DOHH2 (cell line): ENCODE measurements at regions not wholly inside any gene's neighbourhood (a gene's known extent, or its start where the extent isn't known, plus 50 kb on each side); places are given as distances from the start of the nearest gene placed in this dataset.

Experiments
- H3F3A ChIP-seq: fragments of 200-600 bp; sonication (generic), shearing (Covaris generic); 2 replicates; pipeline ENCODE4 v1.6.0; 2016; ENCODE audit warnings: antibody characterized with exemption, mild to moderate bottlenecking; ENCODE audit not compliant: control insufficient read depth, insufficient read depth
- H3K27ac ChIP-seq: fragments of 200-600 bp; sonication (generic); 2 replicates; pipeline ENCODE4 v1.5.1; 2014; ENCODE audit warnings: low read depth, mild to moderate bottlenecking, low read length, moderate library complexity
- H3K27me3 ChIP-seq: fragments of 200-600 bp; sonication (generic); 2 replicates; pipeline ENCODE4 v1.6.1; 2014; ENCODE audit warnings: mild to moderate bottlenecking, low read length, mixed read lengths; ENCODE audit not compliant: control insufficient read depth
- H3K36me3 ChIP-seq: fragments of 200-600 bp; sonication (generic); 2 replicates; pipeline ENCODE4 v1.6.1; 2014; ENCODE audit warnings: mild to moderate bottlenecking, low read length, moderate library complexity, mixed read lengths; ENCODE audit not compliant: control insufficient read depth
- H3K4me1 ChIP-seq: fragments of 200-600 bp; sonication (generic); 2 replicates; pipeline ENCODE4 v1.6.1; 2014; ENCODE audit warnings: mild to moderate bottlenecking, low read length, mixed read lengths; ENCODE audit not compliant: control insufficient read depth
- H3K4me2 ChIP-seq: fragments of 200-600 bp; sonication (generic); 2 replicates; pipeline ENCODE4 v1.6.0; 2014; ENCODE audit warnings: mild to moderate bottlenecking, low read length, moderate library complexity
- H3K4me3 ChIP-seq: fragments of 200-600 bp; sonication (generic); 2 replicates; pipeline ENCODE4 v1.5.1; 2014; ENCODE audit warnings: mild to moderate bottlenecking, low read length, mixed read lengths
- H3K79me2 ChIP-seq: fragments of 200-600 bp; sonication (generic); 2 replicates; pipeline ENCODE4 v1.6.1; 2014; ENCODE audit warnings: mild to moderate bottlenecking, low read length, mixed read lengths; ENCODE audit not compliant: control insufficient read depth
- H3K9me2 ChIP-seq: fragments of 200-600 bp; sonication (generic); replicated peaks from 2 replicates; pipeline ENCODE4 v1.6.1; 2014; ENCODE audit warnings: mild to moderate bottlenecking, low read length, mixed read lengths; ENCODE audit not compliant: control insufficient read depth
- H3K9me3 ChIP-seq: fragments of 200-600 bp; sonication (generic); 2 replicates; pipeline ENCODE4 v1.6.1; 2014; ENCODE audit warnings: antibody characterized with exemption, low read length, mixed read lengths; ENCODE audit not compliant: control insufficient read depth, insufficient read depth
- H4K20me1 ChIP-seq: fragments of 200-600 bp; sonication (generic); 2 replicates; pipeline ENCODE4 v1.6.0; 2014; ENCODE audit warnings: low read depth, mild to moderate bottlenecking, antibody characterized with exemption, low read length, moderate library complexity; ENCODE audit not compliant: control insufficient read depth, insufficient read depth
- EZH2phosphoT487 ChIP-seq: fragments of 200-600 bp; sonication (generic); IDR thresholded peaks from 2 replicates; pipeline ENCODE4 v1.6.1; 2017; ENCODE audit warnings: borderline replicate concordance, mild to moderate bottlenecking, antibody characterized with exemption, low read length, moderate library complexity, mixed read lengths
- TF ChIP-seq, protein P1 (sequence below): fragments of 200-600 bp; sonication (generic); IDR thresholded peaks from one replicate; pipeline ENCODE4 v1.5.1; 2014; ENCODE audit warnings: antibody characterized with exemption, mild to moderate bottlenecking, low read depth, low read length; ENCODE audit not compliant: poor library complexity, severe bottlenecking

DNA sequence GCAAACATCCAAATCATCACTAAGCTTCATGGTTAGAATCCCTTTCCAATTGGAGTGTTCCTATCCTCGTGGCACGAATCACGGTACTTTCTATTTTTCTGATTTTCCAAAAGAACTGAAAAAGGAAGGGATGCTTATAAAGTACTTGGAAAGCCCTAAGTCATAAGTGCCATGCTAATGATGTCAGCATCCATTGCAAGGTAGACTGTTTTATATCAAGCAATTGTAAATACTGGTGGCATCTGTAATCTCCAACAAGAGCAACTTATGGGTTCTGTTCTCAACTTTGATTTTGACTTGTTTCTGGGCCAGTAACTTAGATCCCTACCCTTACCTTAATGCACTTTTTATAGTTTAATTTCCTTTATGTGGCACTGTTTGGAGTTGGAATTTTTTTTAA, 619.5 kb downstream of the BCL11A start:
- Histone ChIP-seq H3K9me2 (no peaks in the 10 kb centered on the region), H3F3A (no peaks in the 10 kb centered on the region)

DNA sequence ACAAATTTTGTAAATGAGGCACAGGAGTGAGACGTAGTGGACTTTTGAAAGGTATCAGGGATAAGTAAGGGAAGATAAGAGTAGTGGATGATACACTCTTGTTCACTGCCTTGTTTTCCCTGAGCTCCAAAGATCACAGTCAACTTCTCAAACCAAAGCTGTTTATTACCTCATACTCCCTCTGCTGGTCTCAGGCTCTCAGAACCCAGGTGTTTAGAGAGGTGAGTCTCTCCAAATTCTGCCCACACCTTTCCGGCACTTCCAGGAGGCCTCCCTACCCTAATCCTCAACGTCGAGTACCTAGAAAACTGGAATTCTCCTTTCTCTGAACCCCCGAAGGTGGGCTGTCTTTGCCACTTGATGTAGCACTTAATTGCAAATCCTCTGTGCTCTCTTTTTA, 621.1 kb downstream of the BCL11A start:
- Histone ChIP-seq H3K4me3 (no peak overlapping the region), H3K9me3 (no peaks in the 10 kb centered on the region), H3K4me2 (no peak overlapping the region), H3K9me2 (no peaks in the 10 kb centered on the region), H4K20me1 (no peaks in the 10 kb centered on the region), H3K4me1 (peaks cover 9% of the 10 kb centered on the region), H3K79me2 (no peaks in the 10 kb centered on the region), H3K27me3 (no peaks in the 10 kb centered on the region), H3F3A (no peaks in the 10 kb centered on the region), H3K36me3 (no peaks in the 10 kb centered on the region), H3K27ac (no peak overlapping the region)
- TF ChIP-seq, protein P1, sequence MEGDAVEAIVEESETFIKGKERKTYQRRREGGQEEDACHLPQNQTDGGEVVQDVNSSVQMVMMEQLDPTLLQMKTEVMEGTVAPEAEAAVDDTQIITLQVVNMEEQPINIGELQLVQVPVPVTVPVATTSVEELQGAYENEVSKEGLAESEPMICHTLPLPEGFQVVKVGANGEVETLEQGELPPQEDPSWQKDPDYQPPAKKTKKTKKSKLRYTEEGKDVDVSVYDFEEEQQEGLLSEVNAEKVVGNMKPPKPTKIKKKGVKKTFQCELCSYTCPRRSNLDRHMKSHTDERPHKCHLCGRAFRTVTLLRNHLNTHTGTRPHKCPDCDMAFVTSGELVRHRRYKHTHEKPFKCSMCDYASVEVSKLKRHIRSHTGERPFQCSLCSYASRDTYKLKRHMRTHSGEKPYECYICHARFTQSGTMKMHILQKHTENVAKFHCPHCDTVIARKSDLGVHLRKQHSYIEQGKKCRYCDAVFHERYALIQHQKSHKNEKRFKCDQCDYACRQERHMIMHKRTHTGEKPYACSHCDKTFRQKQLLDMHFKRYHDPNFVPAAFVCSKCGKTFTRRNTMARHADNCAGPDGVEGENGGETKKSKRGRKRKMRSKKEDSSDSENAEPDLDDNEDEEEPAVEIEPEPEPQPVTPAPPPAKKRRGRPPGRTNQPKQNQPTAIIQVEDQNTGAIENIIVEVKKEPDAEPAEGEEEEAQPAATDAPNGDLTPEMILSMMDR, result no peak
- no peak for TF ChIP-seq EZH2phosphoT487

More for the DNA sequence above, 619.5 kb downstream of the BCL11A start:
- H3K4me2 ChIP-seq, result no peak overlapping the region
- no peak for TF ChIP-seq EZH2phosphoT487
- no peaks in the 10 kb centered on the region for H3K79me2 ChIP-seq
- H3K27ac ChIP-seq, result no peak overlapping the region
- no peaks in the 10 kb centered on the region for H3K9me3 ChIP-seq
- H3K27me3 ChIP-seq, result no peaks in the 10 kb centered on the region
- no peak overlapping the region for H3K4me3 ChIP-seq
- no peaks in the 10 kb centered on the region for H4K20me1 ChIP-seq
- no peaks in the 10 kb centered on the region for H3K36me3 ChIP-seq
- peaks cover 16% of the 10 kb centered on the region for H3K4me1 ChIP-seq

DNA sequence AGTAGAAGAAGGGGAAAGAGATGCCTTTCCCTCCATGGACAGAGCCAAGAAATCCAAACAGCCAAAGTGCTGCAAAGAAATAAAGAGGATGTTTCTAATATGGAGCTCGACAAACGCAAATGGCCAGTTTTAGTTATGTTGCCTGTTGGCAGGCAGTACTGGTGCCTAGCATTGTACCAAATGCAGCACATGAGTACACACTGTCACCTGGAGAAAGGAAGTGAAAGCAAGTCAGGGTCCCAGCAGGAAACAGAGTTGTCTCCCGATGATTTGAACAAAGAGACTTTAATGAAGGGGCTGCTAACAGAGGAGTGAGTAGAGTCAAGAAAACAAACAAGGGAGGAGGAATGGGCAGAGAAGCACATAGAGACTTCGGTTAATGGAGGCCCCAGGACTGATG, 623.0 kb downstream of the BCL11A start:
- H3K9me3 ChIP-seq, result no peaks in the 10 kb centered on the region
- H3K27ac ChIP-seq, result no peak overlapping the region
- H3K4me2 ChIP-seq, result peak overlapping the region; percentile 29
- H3K4me1 ChIP-seq, result peaks cover 9% of the 10 kb centered on the region
- no peaks in the 10 kb centered on the region for H3K27me3 ChIP-seq
- H3K79me2 ChIP-seq, result no peaks in the 10 kb centered on the region
- no peaks in the 10 kb centered on the region for H3K36me3 ChIP-seq
- no peak overlapping the region for H3K4me3 ChIP-seq
- no peaks in the 10 kb centered on the region for H3K9me2 ChIP-seq
- no peaks in the 10 kb centered on the region for H3F3A ChIP-seq
- no peak for TF ChIP-seq EZH2phosphoT487
- TF ChIP-seq, protein P1, result no peak
- no peaks in the 10 kb centered on the region for H4K20me1 ChIP-seq

DNA sequence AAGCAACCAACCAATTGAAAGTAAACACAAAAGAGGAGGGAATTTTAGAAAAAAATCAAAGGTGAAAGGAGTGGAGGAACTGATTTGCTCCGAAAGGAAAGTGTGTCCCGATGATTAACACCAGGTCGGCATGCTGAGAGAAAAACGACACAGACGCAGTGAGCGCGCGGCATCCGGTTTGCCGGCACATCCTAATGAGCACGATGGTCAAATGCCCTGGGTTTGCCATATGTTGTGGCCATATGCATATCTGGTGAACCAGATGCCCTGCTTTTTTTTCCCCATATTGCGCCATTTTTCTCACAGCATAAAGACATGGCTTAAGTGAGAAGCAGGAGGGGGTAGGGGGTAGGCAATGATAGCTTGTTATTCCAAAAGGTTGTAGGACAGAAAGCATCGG, 626.7 kb downstream of the BCL11A start:
- Histone ChIP-seq H3K27me3 (no peaks in the 10 kb centered on the region), H3K4me2 (no peak overlapping the region), H3K4me3 (no peak overlapping the region), H3K4me1 (peaks cover 9% of the 10 kb centered on the region), H3K36me3 (no peaks in the 10 kb centered on the region), H4K20me1 (no peaks in the 10 kb centered on the region), H3K27ac (no peak overlapping the region), H3K79me2 (no peaks in the 10 kb centered on the region), H3F3A (no peaks in the 10 kb centered on the region), H3K9me2 (no peaks in the 10 kb centered on the region), H3K9me3 (no peaks in the 10 kb centered on the region)
- no peak for TF ChIP-seq EZH2phosphoT487
- TF ChIP-seq, protein P1, result no peak
